B cell (primary cell): ENCODE measurements at regions not wholly inside any gene's neighbourhood (a gene's known extent, or its start where the extent isn't known, plus 50 kb on each side); places are given as distances from the start of the nearest gene placed in this dataset.

Source experiments
- ATAC-seq: fragments of 200-7000 bp; cut with Tn5 transposase; one replicate; pipeline ENCODE4 v1.10.0; 2021; ENCODE audit warnings: low read depth, mild to moderate bottlenecking, moderate number of reproducible peaks, moderate library complexity
- CTCF ChIA-PET: fragments of 350-600 bp; sonication (Branson Sonifier 250); formaldehyde crosslinking; loops from one replicate; lab custom pipeline; 2021; ENCODE audit warnings: antibody characterized with exemption, inconsistent platforms; lab: Charles Lee
- POLR2A ChIA-PET: fragments of 350-600 bp; sonication (Branson Sonifier 250); formaldehyde crosslinking; loops from one replicate; lab custom pipeline; 2021; ENCODE audit warnings: antibody characterized with exemption; lab: Charles Lee
- DNase-seq: peaks from one replicate; pipeline ENCODE4 v3.0.0; 2013
- H2AFZ ChIP-seq: 2 replicates; pipeline ENCODE4 v1.6.1; 2012; ENCODE audit warnings: mild to moderate bottlenecking, low read depth, low read length; ENCODE audit not compliant: insufficient read depth, poor library complexity, severe bottlenecking
- H3K27ac ChIP-seq, 2 donors: 1 replicate in 1 of 2; 2 replicates in 1 of 2; pipeline ENCODE4 v1.5.1; 2012 to 2013; ENCODE audit warnings: low read length in 2 of 2, mild to moderate bottlenecking in 2 of 2, moderate library complexity in 1 of 2
- H3K27me3 ChIP-seq, 4 experiments: fragments of 200-600 bp in 1 of 4; sonication (generic) in 1 of 4; replicated peaks in 1 of 4; 1 replicate in 2 of 4; 2 replicates in 2 of 4; pipeline versions ENCODE4 v1.6.1 to v1.7.0; 2013 to 2016; ENCODE audit warnings: low read length in 3 of 4, mild to moderate bottlenecking in 2 of 4, mixed read lengths in 1 of 4, moderate library complexity in 1 of 4; ENCODE audit not compliant: insufficient read depth in 4 of 4, control insufficient read depth in 3 of 4; ENCODE audit errors: control extremely low read depth in 1 of 4
- H3K36me3 ChIP-seq, 2 experiments: replicated peaks in 1 of 2; 1 replicate in 1 of 2; 2 replicates in 1 of 2; pipeline versions ENCODE4 v1.6.1 to v1.7.1; 2013; ENCODE audit warnings: low read length in 1 of 2; ENCODE audit not compliant: insufficient read depth in 2 of 2, control insufficient read depth in 1 of 2; ENCODE audit errors: control extremely low read depth in 1 of 2, extremely low read depth in 1 of 2
- H3K4me1 ChIP-seq, 2 donors: fragments of 200-600 bp in 1 of 2; sonication (generic) in 1 of 2; 1 replicate in 1 of 2; 2 replicates in 1 of 2; pipeline versions ENCODE4 v1.5.1 to v1.6.1; 2013 to 2017; ENCODE audit warnings: low read length in 2 of 2; ENCODE audit not compliant: control insufficient read depth in 2 of 2, insufficient read depth in 2 of 2
- H3K4me2 ChIP-seq: replicated peaks from 2 replicates; pipeline ENCODE3; 2012; ENCODE audit warnings: mild to moderate bottlenecking, low read depth, low read length; ENCODE audit not compliant: poor library complexity, severe bottlenecking
- H3K4me3 ChIP-seq, 5 experiments: fragments of 200-600 bp in 1 of 5; sonication (generic) in 1 of 5; 1 replicate in 3 of 5; 2 replicates in 2 of 5; pipeline versions ENCODE4 v1.5.1 to v1.7.0; 2011 to 2016; ENCODE audit warnings: low read length in 4 of 5, mild to moderate bottlenecking in 4 of 5, low read depth in 2 of 5, control low read depth in 1 of 5, moderate library complexity in 1 of 5; ENCODE audit not compliant: insufficient read depth in 1 of 5; ENCODE audit errors: control extremely low read depth in 1 of 5, extremely low read depth in 1 of 5
- H3K79me2 ChIP-seq: fragments of 200-600 bp; sonication (generic); one replicate; pipeline ENCODE4 v1.6.0; 2016; ENCODE audit warnings: low read length; ENCODE audit not compliant: control insufficient read depth, insufficient read depth
- H3K9ac ChIP-seq: fragments of 200-600 bp; sonication (generic); 2 replicates; pipeline ENCODE4 v1.6.1; 2017; ENCODE audit warnings: mild to moderate bottlenecking, low read length, moderate library complexity
- H3K9me3 ChIP-seq, 3 donors: one replicate each; pipeline versions ENCODE4 v1.6.1 to v1.7.1; 2013; ENCODE audit warnings: low read length in 2 of 3; ENCODE audit not compliant: control insufficient read depth in 2 of 3, insufficient read depth in 1 of 3; ENCODE audit errors: control extremely low read depth in 1 of 3
- H4K20me1 ChIP-seq: 2 replicates; pipeline ENCODE4 v1.6.0; 2012; ENCODE audit warnings: mild to moderate bottlenecking, low read length; ENCODE audit not compliant: insufficient read depth, control insufficient read depth, poor library complexity, severe bottlenecking
- H3K27ac Mint-ChIP-seq: one replicate; pipeline ENCODE4 v1.8.0; 2021; ENCODE audit warnings: mixed read lengths
- H3K27me3 Mint-ChIP-seq: one replicate; pipeline ENCODE4 v1.8.0; 2021; ENCODE audit warnings: mixed read lengths
- H3K4me1 Mint-ChIP-seq: one replicate; pipeline ENCODE4 v1.8.0; 2021; ENCODE audit warnings: mixed read lengths
- H3K4me3 Mint-ChIP-seq: one replicate; pipeline ENCODE4 v1.8.0; 2021; ENCODE audit warnings: mixed read lengths
- H3K9me3 Mint-ChIP-seq: one replicate; pipeline ENCODE4 v1.8.0; 2022; ENCODE audit warnings: mixed read lengths; ENCODE audit not compliant: insufficient read depth
- CTCF ChIP-seq: fragments of 200-600 bp; IDR thresholded peaks from one replicate; pipeline ENCODE4 v1.8.0; 2022; ENCODE audit warnings: antibody characterized with exemption, mild to moderate bottlenecking
- EZH2 ChIP-seq: IDR thresholded peaks from 2 replicates; pipeline ENCODE4 v1.6.1; 2012; ENCODE audit warnings: borderline replicate concordance, low read depth, mild to moderate bottlenecking, moderate library complexity, low read length; ENCODE audit not compliant: insufficient read depth, poor library complexity, severe bottlenecking
- WGBS: methylation state at CpG from one replicate; pipeline ENCODE4 v1.1.5; 2013; ENCODE audit warnings: missing lambda C conversion rate; ENCODE audit not compliant: insufficient coverage; 5-methylcytosine and 5-hydroxymethylcytosine counted together
- intact Hi-C: fragments of 100-400 bp; cut with micrococcal nuclease; formaldehyde crosslinking; loops from one replicate; pipeline ENCODE4 v1.10.0; 2022

- H2AFZ ChIP-seq = no peak overlapping the region
- TF ChIP-seq EZH2 = no peak
- POLR2A ChIA-PET = no interaction called here
- Mint-ChIP-seq H3K9me3 (no peaks in the 10 kb centered on the region), H3K4me3 (no peak overlapping the region), H3K4me1 (no peaks in the 10 kb centered on the region), H3K27ac (no peak overlapping the region), H3K27me3 (no peaks in the 10 kb centered on the region)
- no peak overlapping the region for H3K27ac ChIP-seq
- intact Hi-C loops = no loop called here
- ATAC-seq (no peak), DNase-seq (no peak)
- CTCF ChIA-PET = no interaction called here
- no peak overlapping the region for H3K9ac ChIP-seq
- no peak overlapping the region for H3K4me3 ChIP-seq
- no peaks in the 10 kb centered on the region for H4K20me1 ChIP-seq
- 100% methylated on average over 4 of the region's 4 CpGs for WGBS
- no peaks in the 10 kb centered on the region for H3K36me3 ChIP-seq
- no peak overlapping the region for H3K4me2 ChIP-seq
- no peaks in the 10 kb centered on the region for H3K9me3 ChIP-seq
- no peaks in the 10 kb centered on the region for H3K27me3 ChIP-seq
- no peaks in the 10 kb centered on the region for H3K79me2 ChIP-seq
- no peaks in the 10 kb centered on the region for H3K4me1 ChIP-seq
These were observed 670.0 kb upstream of the PKDCC start for GRCh38 chr2:41377837-41378236.

DNA sequence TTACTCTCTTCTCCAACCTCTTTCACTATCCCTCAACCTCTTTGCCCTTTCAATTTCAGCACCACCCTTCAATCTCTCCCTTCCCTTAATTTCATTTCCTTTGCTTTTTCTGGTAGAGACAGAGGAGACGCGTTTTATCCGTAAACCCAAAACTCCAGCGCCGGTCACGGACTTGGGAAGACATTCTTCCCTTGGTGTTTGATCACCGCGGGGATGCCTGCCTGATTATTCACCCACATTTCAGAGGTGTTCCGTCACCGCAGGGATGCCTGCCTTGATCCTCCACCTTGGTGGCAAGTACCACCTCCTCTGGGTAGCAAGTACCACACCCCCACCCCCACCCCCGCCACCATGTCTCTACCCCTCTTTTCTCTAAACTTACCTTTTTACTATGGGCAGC is 669.4 kb upstream of the PKDCC start:
- H3K4me1 Mint-ChIP-seq = no peaks in the 10 kb centered on the region
- no peaks in the 10 kb centered on the region for H3K4me1 ChIP-seq
- no peak for DNase-seq
- no peak overlapping the region for H3K27ac Mint-ChIP-seq
- no peak overlapping the region for H3K27ac ChIP-seq
- no peak for ATAC-seq
- ChIA-PET CTCF (no interaction called here), POLR2A (no interaction called here)
- no peaks in the 10 kb centered on the region for H3K9me3 ChIP-seq
- no peaks in the 10 kb centered on the region for H3K36me3 ChIP-seq
- no peaks in the 10 kb centered on the region for H4K20me1 ChIP-seq
- H3K27me3 ChIP-seq = no peaks in the 10 kb centered on the region
- no peak overlapping the region for H2AFZ ChIP-seq
- no peak overlapping the region for H3K4me3 ChIP-seq
- 96% methylated on average over 7 of the region's 11 CpGs for WGBS
- H3K79me2 ChIP-seq = no peaks in the 10 kb centered on the region
- no peak overlapping the region for H3K9ac ChIP-seq
- no peaks in the 10 kb centered on the region for H3K27me3 Mint-ChIP-seq
- intact Hi-C loops = no loop called here
- H3K9me3 Mint-ChIP-seq = no peaks in the 10 kb centered on the region
- H3K4me3 Mint-ChIP-seq = no peak overlapping the region
- TF ChIP-seq CTCF (no peak), EZH2 (no peak)
- no peak overlapping the region for H3K4me2 ChIP-seq
